ENCODE measurements at regions not wholly inside any gene's neighbourhood (a gene's known extent, or its start where the extent isn't known, plus 50 kb on each side); places are given as distances from the start of the nearest gene placed in this dataset.

DNA sequence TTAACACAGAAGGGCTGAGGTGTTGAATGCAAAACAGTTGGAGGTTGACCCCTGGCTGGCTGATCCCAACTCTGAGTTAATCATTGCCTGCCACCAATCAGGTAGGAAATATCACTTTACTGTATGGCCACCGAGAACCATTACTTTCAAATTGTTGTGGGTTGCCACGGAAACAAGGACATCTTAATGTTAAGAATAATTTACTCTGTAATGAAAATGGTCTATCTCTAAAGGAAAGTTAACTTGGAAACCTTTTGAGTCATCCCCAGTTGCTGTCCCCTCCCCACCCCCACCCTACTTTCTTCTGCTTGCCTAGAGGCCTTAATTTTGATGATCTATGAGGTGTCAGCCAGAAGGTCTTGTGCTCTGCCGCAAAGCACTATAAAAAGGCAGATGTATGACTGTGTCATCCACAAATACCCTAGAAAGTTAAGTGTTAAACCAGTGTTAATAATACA, 78.7 kb upstream of the SNRK start:
- TF ChIP-seq POLR2AphosphoS5 (IDR thresholded peaks at IDR 0.05; ENCODE audit: insufficient read depth, low read depth, low read length) = no peak
- TF ChIP-seq, protein P1, sequence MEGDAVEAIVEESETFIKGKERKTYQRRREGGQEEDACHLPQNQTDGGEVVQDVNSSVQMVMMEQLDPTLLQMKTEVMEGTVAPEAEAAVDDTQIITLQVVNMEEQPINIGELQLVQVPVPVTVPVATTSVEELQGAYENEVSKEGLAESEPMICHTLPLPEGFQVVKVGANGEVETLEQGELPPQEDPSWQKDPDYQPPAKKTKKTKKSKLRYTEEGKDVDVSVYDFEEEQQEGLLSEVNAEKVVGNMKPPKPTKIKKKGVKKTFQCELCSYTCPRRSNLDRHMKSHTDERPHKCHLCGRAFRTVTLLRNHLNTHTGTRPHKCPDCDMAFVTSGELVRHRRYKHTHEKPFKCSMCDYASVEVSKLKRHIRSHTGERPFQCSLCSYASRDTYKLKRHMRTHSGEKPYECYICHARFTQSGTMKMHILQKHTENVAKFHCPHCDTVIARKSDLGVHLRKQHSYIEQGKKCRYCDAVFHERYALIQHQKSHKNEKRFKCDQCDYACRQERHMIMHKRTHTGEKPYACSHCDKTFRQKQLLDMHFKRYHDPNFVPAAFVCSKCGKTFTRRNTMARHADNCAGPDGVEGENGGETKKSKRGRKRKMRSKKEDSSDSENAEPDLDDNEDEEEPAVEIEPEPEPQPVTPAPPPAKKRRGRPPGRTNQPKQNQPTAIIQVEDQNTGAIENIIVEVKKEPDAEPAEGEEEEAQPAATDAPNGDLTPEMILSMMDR (IDR thresholded peaks at IDR 0.05; ENCODE audit: extremely low read depth in 1 of 2, insufficient read depth in 1 of 2, low read depth in 1 of 2, low read length in 2 of 2) = no peak
